Gastroesophageal sphincter (tissue), 4 donors: ENCODE measurements at regions not wholly inside any gene's neighbourhood (a gene's known extent, or its start where the extent isn't known, plus 50 kb on each side); places are given as distances from the start of the nearest gene placed in this dataset.

Experiments
- ATAC-seq: fragments of 150-250 bp; one replicate; pipeline ENCODE4 v1.9.1; 2016; ENCODE audit warnings: mild to moderate bottlenecking, moderate library complexity
- H3K27ac ChIP-seq, 4 donors: fragments of 200-600 bp; sonication (generic) in 3 of 4; 1 replicate in 3 of 4; 2 replicates in 1 of 4; pipeline ENCODE4 v1.5.1; 2016 to 2019
- H3K27me3 ChIP-seq: fragments of 200-600 bp; sonication (generic); one replicate; pipeline ENCODE4 v1.5.1; 2019
- H3K36me3 ChIP-seq, 2 donors: fragments of 200-600 bp; sonication (generic); one replicate each; pipeline ENCODE4 v1.5.1; 2019; ENCODE audit warnings: control low read depth in 1 of 2
- H3K4me1 ChIP-seq, 3 donors: fragments of 200-600 bp; sonication (generic); 1 replicate in 2 of 3; 2 replicates in 1 of 3; pipeline ENCODE4 v1.5.1; 2016 to 2019; ENCODE audit warnings: control low read depth in 2 of 3
- H3K4me3 ChIP-seq, 2 donors: fragments of 200-600 bp; sonication (generic); one replicate each; pipeline ENCODE4 v1.5.1; 2019; ENCODE audit warnings: mild to moderate bottlenecking in 1 of 2, moderate library complexity in 1 of 2
- H3K9me3 ChIP-seq, 3 donors: fragments of 200-600 bp; sonication (generic); one replicate each; pipeline ENCODE4 v1.5.1; 2017 to 2019; ENCODE audit warnings: control low read depth in 2 of 3
- CTCF ChIP-seq, 4 experiments: fragments of 200-600 bp in 2 of 4; fragments of 450-650 bp in 2 of 4; sonication (generic) in 1 of 4; IDR thresholded peaks; one replicate each; pipeline ENCODE4 v1.5.1; 2017 to 2019; ENCODE audit warnings: antibody characterized with exemption in 4 of 4, mild to moderate bottlenecking in 2 of 4, moderate library complexity in 2 of 4
- EP300 ChIP-seq: sonication (generic); formaldehyde crosslinking; IDR thresholded peaks from one replicate; pipeline ENCODE4 v1.6.1; 2017; ENCODE audit warnings: antibody characterized with exemption, mild to moderate bottlenecking
- POLR2A ChIP-seq, 2 donors: fragments of 450-650 bp; IDR thresholded peaks; one replicate each; pipeline ENCODE4 v1.6.1; 2017; ENCODE audit warnings: antibody characterized with exemption in 2 of 2, mild to moderate bottlenecking in 2 of 2, moderate library complexity in 1 of 2
- POLR2AphosphoS5 ChIP-seq: sonication (generic); formaldehyde crosslinking; IDR thresholded peaks from one replicate; pipeline ENCODE4 v1.6.1; 2017; ENCODE audit warnings: antibody characterized with exemption
- WGBS, 2 donors: methylation state at CpG; one replicate each; pipeline ENCODE4 v1.1.5; 2018; ENCODE audit warnings: low coverage in 1 of 2; 5-methylcytosine and 5-hydroxymethylcytosine counted together

DNA sequence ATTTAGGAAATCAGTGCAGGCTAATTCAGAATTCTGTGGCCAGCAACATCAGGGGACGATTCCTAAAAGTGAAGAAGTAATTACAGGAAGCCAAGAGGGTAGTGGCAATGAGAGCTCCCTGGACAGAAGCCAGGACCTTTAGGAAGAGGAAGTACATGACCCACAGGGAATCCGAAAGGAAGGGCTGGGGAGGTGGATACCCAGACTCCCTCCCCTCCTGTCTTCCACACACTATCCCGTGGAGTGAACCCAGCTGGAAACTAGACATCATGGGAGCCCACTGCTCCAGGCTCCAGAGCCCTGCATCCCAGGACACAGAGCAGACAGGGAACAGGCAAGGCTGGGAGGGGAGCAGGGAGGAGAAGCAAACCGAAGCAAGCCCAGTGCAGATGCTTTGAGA, 83.0 kb downstream of the SNX5 start:
- peak; percentile 22 for ATAC-seq
- Histone ChIP-seq H3K27me3 (no peaks in the 10 kb centered on the region), H3K4me1 (peaks cover 0 to 27% (median 0%) of the 10 kb centered on the region in 3 donors), H3K27ac (peak overlapping the region in 1 of 4 donors; percentile 12), H3K4me3 (no peak overlapping the region), H3K9me3 (peaks cover 0 to 14% (median 0%) of the 10 kb centered on the region in 3 donors), H3K36me3 (peaks cover 0 to 6% of the 10 kb centered on the region in 2 donors)
- TF ChIP-seq EP300 (no peak), CTCF (IDR thresholded peaks at IDR 0.05) (no peak), POLR2A (IDR thresholded peaks at IDR 0.05) (no peak), POLR2AphosphoS5 (no peak)
- 37 to 50% methylated on average over 2 to 3 of the region's 4 CpGs for WGBS, 2 donors

- Histone ChIP-seq H3K4me3 (no peak overlapping the region), H3K36me3 (peaks cover 0 to 1% of the 10 kb centered on the region in 2 donors), H3K27ac (peak overlapping the region in 1 of 4 donors; percentile 12), H3K9me3 (peaks cover 0 to 10% (median 0%) of the 10 kb centered on the region in 3 donors), H3K27me3 (no peaks in the 10 kb centered on the region), H3K4me1 (peaks cover 0 to 27% (median 0%) of the 10 kb centered on the region in 3 donors)
- WGBS, 2 donors = 55 to 81% methylated on average over 2 to 3 of the region's 3 CpGs
- no peak for TF ChIP-seq CTCF (IDR thresholded peaks at IDR 0.05)
- TF ChIP-seq POLR2AphosphoS5 = no peak
- no peak for TF ChIP-seq EP300
- TF ChIP-seq POLR2A (IDR thresholded peaks at IDR 0.05) = no peak
- no peak for ATAC-seq
Measured at GRCh38 chr20:17885076-17885475, 83.5 kb downstream of the SNX5 start.

DNA sequence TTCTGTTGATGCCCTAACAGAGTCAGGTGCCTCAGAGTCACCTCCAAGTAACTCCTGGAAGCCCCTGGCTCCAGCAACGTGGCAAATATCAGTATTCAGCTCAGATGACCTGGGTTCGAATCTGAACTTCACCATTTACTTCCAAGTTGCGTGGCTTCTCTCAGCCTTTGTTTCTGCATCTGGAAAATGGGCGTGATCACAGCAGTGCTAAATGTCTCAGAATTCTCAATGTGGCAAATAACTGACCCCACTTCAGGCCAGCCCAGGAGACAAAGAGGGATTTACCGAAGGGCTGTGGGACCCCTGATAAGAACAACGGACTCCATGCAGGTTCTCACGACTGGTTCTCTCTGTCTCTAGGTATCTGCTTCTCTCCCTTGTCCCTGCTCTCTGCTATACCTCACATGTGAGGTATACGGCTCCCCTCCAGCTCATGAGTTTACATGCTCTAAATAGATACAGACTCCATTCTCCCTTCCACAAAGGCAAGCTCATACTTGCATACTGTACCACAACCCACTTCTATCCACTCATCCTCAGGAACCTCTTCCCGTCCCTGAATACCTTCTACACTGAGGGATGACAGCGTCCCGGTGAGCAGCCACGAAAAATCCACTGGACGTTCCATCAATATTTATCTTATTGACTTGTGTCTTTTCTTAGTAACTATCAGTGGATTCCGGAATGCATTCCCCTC, 84.1 kb downstream of the SNX5 start:
- 81 to 85% methylated on average over 10 to 11 of the region's 14 CpGs for WGBS, 2 donors

GRCh38 chr20:17883592-17884306, 84.8 kb downstream of the SNX5 start:
- Histone ChIP-seq H3K27ac (no peak overlapping the region), H3K9me3 (no peaks in the 10 kb centered on the region)
- whole genome bisulfite sequencing, 2 donors = 74 to 80% methylated on average over 7 of the region's 8 CpGs

More for the DNA sequence above, 84.1 kb downstream of the SNX5 start:
- Histone ChIP-seq H3K4me1 (peaks cover 0 to 27% (median 0%) of the 10 kb centered on the region in 3 donors), H3K9me3 (peaks cover 0 to 3% (median 0%) of the 10 kb centered on the region in 3 donors), H3K36me3 (no peaks in the 10 kb centered on the region), H3K27ac (no peak overlapping the region), H3K27me3 (no peaks in the 10 kb centered on the region), H3K4me3 (no peak overlapping the region)
- ATAC-seq = no peak
- TF ChIP-seq POLR2AphosphoS5 (no peak), CTCF (IDR thresholded peaks at IDR 0.05) (no peak), POLR2A (IDR thresholded peaks at IDR 0.05) (no peak), EP300 (no peak)

More at GRCh38 chr20:17883592-17884306, 84.8 kb downstream of the SNX5 start:
- Histone ChIP-seq H3K36me3 (no peaks in the 10 kb centered on the region), H3K27me3 (no peaks in the 10 kb centered on the region), H3K4me1 (peaks cover 0 to 27% (median 0%) of the 10 kb centered on the region in 3 donors), H3K4me3 (no peak overlapping the region)
- no peak for ATAC-seq
- TF ChIP-seq EP300 (no peak), POLR2AphosphoS5 (no peak), POLR2A (IDR thresholded peaks at IDR 0.05) (no peak), CTCF (IDR thresholded peaks at IDR 0.05) (no peak)
